Islet precursor cell (in vitro differentiated cells): ENCODE measurements at regions not wholly inside any gene's neighbourhood (a gene's known extent, or its start where the extent isn't known, plus 50 kb on each side); places are given as distances from the start of the nearest gene placed in this dataset.

Source experiments
- DNase-seq: peaks from one replicate; pipeline ENCODE4 v3.0.0-alpha.2; 2018

- DNase-seq, result no peak
Measured at GRCh38 chr10:9613338-9614075, 1404.2 kb upstream of the CELF2 start.

GRCh38 chr10:9615189-9615588, 1402.5 kb upstream of the CELF2 start:
- DNase-seq, result no peak

GRCh38 chr10:9621216-9621615, 1396.5 kb upstream of the CELF2 start:
- no peak for DNase-seq

GRCh38 chr10:9625304-9625703, 1392.4 kb upstream of the CELF2 start:
- DNase-seq, result no peak

- DNase-seq, result no peak
Measured at GRCh38 chr10:9634466-9634865, 1383.2 kb upstream of the CELF2 start.

GRCh38 chr10:9635691-9636090, 1382.0 kb upstream of the CELF2 start:
- DNase-seq, result no peak

- DNase-seq, result no peak
Measured at GRCh38 chr10:9636216-9636615, 1381.5 kb upstream of the CELF2 start.

- no peak for DNase-seq
Measured at GRCh38 chr10:9643782-9644181, 1373.9 kb upstream of the CELF2 start.

- DNase-seq, result no peak
Measured at GRCh38 chr10:9645404-9645803, 1372.3 kb upstream of the CELF2 start.

- no peak for DNase-seq
Measured at GRCh38 chr10:9645928-9646600, 1371.6 kb upstream of the CELF2 start.

GRCh38 chr10:9654261-9654660, 1363.4 kb upstream of the CELF2 start:
- DNase-seq, result no peak

- no peak for DNase-seq
Measured at GRCh38 chr10:9656386-9656785, 1361.3 kb upstream of the CELF2 start.

GRCh38 chr10:9656996-9657395, 1360.7 kb upstream of the CELF2 start:
- DNase-seq, result no peak

GRCh38 chr10:9657530-9657929, 1360.1 kb upstream of the CELF2 start:
- DNase-seq, result no peak

GRCh38 chr10:9668411-9668810, 1349.3 kb upstream of the CELF2 start:
- DNase-seq, result no peak

- DNase-seq, result no peak
Measured at GRCh38 chr10:9670911-9671310, 1346.8 kb upstream of the CELF2 start.

GRCh38 chr10:9681655-9682054, 1336.0 kb upstream of the CELF2 start:
- DNase-seq, result no peak

- DNase-seq, result no peak
Measured at GRCh38 chr10:9682802-9683201, 1334.9 kb upstream of the CELF2 start.

GRCh38 chr10:9684186-9684585, 1333.5 kb upstream of the CELF2 start:
- no peak for DNase-seq

GRCh38 chr10:9685596-9685995, 1332.1 kb upstream of the CELF2 start:
- no peak for DNase-seq

GRCh38 chr10:9688711-9689110, 1329.0 kb upstream of the CELF2 start:
- DNase-seq, result no peak

GRCh38 chr10:9707216-9707615, 1310.5 kb upstream of the CELF2 start:
- DNase-seq, result no peak

GRCh38 chr10:9709849-9710248, 1307.8 kb upstream of the CELF2 start:
- no peak for DNase-seq

- DNase-seq, result no peak
Measured at GRCh38 chr10:9712393-9712792, 1305.3 kb upstream of the CELF2 start.

- no peak for DNase-seq
Measured at GRCh38 chr10:9719246-9719645, 1298.4 kb upstream of the CELF2 start.
